GM23248 (cell line): ENCODE measurements at regions not wholly inside any gene's neighbourhood (a gene's known extent, or its start where the extent isn't known, plus 50 kb on each side); places are given as distances from the start of the nearest gene placed in this dataset.

Experiments used
- EZH2 ChIP-seq: fragments of 200-600 bp; sonication (generic); IDR thresholded peaks from 2 replicates; pipeline ENCODE4 v1.6.1; 2018; ENCODE audit warnings: antibody characterized with exemption, mild to moderate bottlenecking; ENCODE audit not compliant: insufficient read depth, poor library complexity, severe bottlenecking
- EZH2phosphoT487 ChIP-seq: fragments of 200-600 bp; sonication (generic); IDR thresholded peaks from 2 replicates; pipeline ENCODE4 v1.6.1; 2018; ENCODE audit warnings: antibody characterized with exemption, moderate library complexity, mild to moderate bottlenecking, low read depth; ENCODE audit not compliant: insufficient read depth

GRCh38 chrX:66489339-66489738, 149.5 kb downstream of the EDA2R start:
- no peak for TF ChIP-seq EZH2
- TF ChIP-seq EZH2phosphoT487: no peak
